ENCODE measurements at regions not wholly inside any gene's neighbourhood (a gene's known extent, or its start where the extent isn't known, plus 50 kb on each side); places are given as distances from the start of the nearest gene placed in this dataset.

- Histone ChIP-seq H4K20me1 (ENCODE audit: insufficient read depth, low read length) (no peaks in the 10 kb centered on the region), H3K36me3 (replicated peaks; ENCODE audit: insufficient read depth, low read length) (no peaks in the 10 kb centered on the region), H3F3A (ENCODE audit: insufficient read depth, low read length) (no peaks in the 10 kb centered on the region), H3K9ac (ENCODE audit: low read length) (no peak overlapping the region), H2AFZ (ENCODE audit: low read length) (no peak overlapping the region), H3K9me3 (replicated peaks; ENCODE audit: insufficient read depth, low read length) (no peaks in the 10 kb centered on the region), H3K4me1 (ENCODE audit: low read length) (no peaks in the 10 kb centered on the region), H3K27me3 (replicated peaks; ENCODE audit: insufficient read depth, low read length) (no peaks in the 10 kb centered on the region), H3K4me3 (ENCODE audit: low read length) (no peak overlapping the region), H3K79me2 (ENCODE audit: low read length) (no peaks in the 10 kb centered on the region), H3K9me2 (replicated peaks; ENCODE audit: insufficient read depth, low read length) (no peaks in the 10 kb centered on the region), H3K27ac (ENCODE audit: low read length) (no peak overlapping the region), H3K4me2 (ENCODE audit: low read depth, low read length) (no peak overlapping the region)
- TF ChIP-seq EZH2 (optimal IDR thresholded peaks at IDR 0.05; ENCODE audit: low read depth, low read length) = no peak
- TF ChIP-seq CTCF (IDR thresholded peaks at IDR 0.05; ENCODE audit: low read length) = no peak
- TF ChIP-seq EZH2phosphoT487 (IDR thresholded peaks at IDR 0.05; ENCODE audit: low read length) = no peak
- DNase-seq = no peak
These were observed 781.2 kb upstream of the NR2F2 start for GRCh38 chr15:95549168-95549738.

- no peaks in the 10 kb centered on the region for H4K20me1 ChIP-seq (ENCODE audit: insufficient read depth, low read length)
- no peaks in the 10 kb centered on the region for H3K27me3 ChIP-seq (replicated peaks; ENCODE audit: insufficient read depth, low read length)
- no peak for DNase-seq
- H3K9me2 ChIP-seq (replicated peaks; ENCODE audit: insufficient read depth, low read length) = no peaks in the 10 kb centered on the region
- no peak overlapping the region for H3K4me3 ChIP-seq (ENCODE audit: low read length)
- H3K4me1 ChIP-seq (ENCODE audit: low read length) = no peaks in the 10 kb centered on the region
- H3K9ac ChIP-seq (ENCODE audit: low read length) = no peak overlapping the region
- H3K36me3 ChIP-seq (replicated peaks; ENCODE audit: insufficient read depth, low read length) = no peaks in the 10 kb centered on the region
- H3K27ac ChIP-seq (ENCODE audit: low read length) = no peak overlapping the region
- no peaks in the 10 kb centered on the region for H3K9me3 ChIP-seq (replicated peaks; ENCODE audit: insufficient read depth, low read length)
- TF ChIP-seq EZH2 (optimal IDR thresholded peaks at IDR 0.05; ENCODE audit: low read depth, low read length) (no peak), EZH2phosphoT487 (IDR thresholded peaks at IDR 0.05; ENCODE audit: low read length) (no peak), CTCF (IDR thresholded peaks at IDR 0.05; ENCODE audit: low read length) (no peak)
- H3F3A ChIP-seq (ENCODE audit: insufficient read depth, low read length) = no peaks in the 10 kb centered on the region
- no peak overlapping the region for H3K4me2 ChIP-seq (ENCODE audit: low read depth, low read length)
- no peaks in the 10 kb centered on the region for H3K79me2 ChIP-seq (ENCODE audit: low read length)
- H2AFZ ChIP-seq (ENCODE audit: low read length) = no peak overlapping the region
These were observed 779.8 kb upstream of the NR2F2 start for GRCh38 chr15:95550702-95551101.

- Histone ChIP-seq H3F3A (ENCODE audit: insufficient read depth, low read length) (no peaks in the 10 kb centered on the region), H3K27me3 (replicated peaks; ENCODE audit: insufficient read depth, low read length) (no peaks in the 10 kb centered on the region), H3K9me2 (replicated peaks; ENCODE audit: insufficient read depth, low read length) (no peaks in the 10 kb centered on the region), H3K4me3 (ENCODE audit: low read length) (no peak overlapping the region), H3K4me2 (ENCODE audit: low read depth, low read length) (no peak overlapping the region), H3K27ac (ENCODE audit: low read length) (no peak overlapping the region), H3K9me3 (replicated peaks; ENCODE audit: insufficient read depth, low read length) (no peaks in the 10 kb centered on the region), H2AFZ (ENCODE audit: low read length) (no peak overlapping the region), H3K4me1 (ENCODE audit: low read length) (no peaks in the 10 kb centered on the region), H3K36me3 (replicated peaks; ENCODE audit: insufficient read depth, low read length) (no peaks in the 10 kb centered on the region), H3K79me2 (ENCODE audit: low read length) (no peaks in the 10 kb centered on the region), H3K9ac (ENCODE audit: low read length) (no peak overlapping the region), H4K20me1 (ENCODE audit: insufficient read depth, low read length) (no peaks in the 10 kb centered on the region)
- TF ChIP-seq EZH2 (optimal IDR thresholded peaks at IDR 0.05; ENCODE audit: low read depth, low read length) (no peak), EZH2phosphoT487 (IDR thresholded peaks at IDR 0.05; ENCODE audit: low read length) (no peak), CTCF (IDR thresholded peaks at IDR 0.05; ENCODE audit: low read length) (no peak)
- no peak for DNase-seq
These were observed 774.3 kb upstream of the NR2F2 start for GRCh38 chr15:95556225-95556624.

Data from MM.1S (cell line).